IPS-18a (cell line): ENCODE measurements at regions not wholly inside any gene's neighbourhood (a gene's known extent, or its start where the extent isn't known, plus 50 kb on each side); places are given as distances from the start of the nearest gene placed in this dataset.

Source experiments
- H3K27ac ChIP-seq: one replicate; pipeline ENCODE4 v1.5.1; 2013; ENCODE audit warnings: low read length
- H3K27me3 ChIP-seq: one replicate; pipeline ENCODE4 v1.6.1; 2013; ENCODE audit warnings: mild to moderate bottlenecking, low read length; ENCODE audit not compliant: control insufficient read depth, insufficient read depth
- H3K36me3 ChIP-seq: one replicate; pipeline ENCODE4 v1.6.1; 2013; ENCODE audit warnings: low read depth, low read length; ENCODE audit not compliant: control insufficient read depth
- H3K4me1 ChIP-seq: one replicate; pipeline ENCODE4 v1.6.1; 2013; ENCODE audit warnings: low read depth, low read length; ENCODE audit not compliant: control insufficient read depth
- H3K4me3 ChIP-seq: one replicate; pipeline ENCODE4 v1.5.1; 2013; ENCODE audit warnings: low read length
- H3K9ac ChIP-seq: one replicate; pipeline ENCODE4 v1.6.1; 2013; ENCODE audit warnings: mild to moderate bottlenecking, low read length, moderate library complexity
- H3K9me3 ChIP-seq: one replicate; pipeline ENCODE4 v1.6.1; 2013; ENCODE audit warnings: low read depth, low read length; ENCODE audit not compliant: control insufficient read depth

DNA sequence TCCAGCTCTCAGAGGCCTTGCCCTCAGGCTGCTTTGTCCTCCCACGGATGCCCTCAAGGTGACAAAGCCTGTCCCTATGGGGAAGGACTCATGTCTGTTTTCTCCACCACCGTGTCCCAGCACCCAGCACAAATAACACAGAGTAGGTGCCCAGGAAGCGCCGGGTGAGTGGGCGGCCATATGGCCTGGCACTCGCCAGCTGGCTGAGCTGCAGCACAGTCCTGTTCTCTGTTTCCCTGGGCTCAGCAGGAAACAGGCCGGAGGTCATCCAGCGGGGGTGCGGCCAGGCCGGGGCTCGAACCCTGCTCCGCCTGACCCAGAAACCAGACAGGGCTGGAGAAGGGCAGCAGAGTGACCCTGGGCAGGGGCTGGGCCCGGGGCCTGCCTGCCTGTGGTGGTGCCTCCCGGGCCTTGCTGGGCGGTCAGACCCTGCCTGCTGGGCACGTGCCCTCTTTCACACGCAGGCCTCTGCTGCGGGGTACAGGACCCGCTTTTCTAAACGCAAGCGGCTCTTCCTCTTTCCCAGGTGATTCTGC lies 139.0 kb upstream of the CIBAR2 start:
- peaks cover 6% of the 10 kb centered on the region for H3K4me1 ChIP-seq
- H3K27me3 ChIP-seq = no peaks in the 10 kb centered on the region
- no peak overlapping the region for H3K4me3 ChIP-seq

DNA sequence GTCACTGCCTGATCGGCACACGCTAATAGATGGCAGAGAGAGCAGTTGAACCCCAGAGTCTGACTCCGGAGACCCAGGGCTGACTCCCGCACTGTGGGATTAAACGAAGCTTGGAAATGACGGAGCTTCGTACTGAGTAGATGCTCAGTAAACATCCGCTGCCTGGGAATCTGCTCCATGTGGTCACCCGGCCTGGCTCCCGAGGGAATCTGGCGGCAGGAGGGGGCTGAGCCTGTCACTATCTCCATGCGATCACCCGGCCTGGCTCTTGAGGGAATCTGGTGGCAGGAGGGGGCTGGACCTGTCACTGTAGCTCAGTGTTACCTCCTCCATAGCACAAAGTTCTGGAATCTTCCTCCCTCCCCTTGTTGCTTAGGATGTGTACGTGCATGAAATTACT lies 139.7 kb upstream of the CIBAR2 start:
- H3K4me3 ChIP-seq = no peak overlapping the region
- H3K27me3 ChIP-seq = no peaks in the 10 kb centered on the region
- peaks cover 6% of the 10 kb centered on the region for H3K4me1 ChIP-seq

More for the DNA sequence above, 139.0 kb upstream of the CIBAR2 start:
- no peaks in the 10 kb centered on the region for H3K36me3 ChIP-seq
- no peak overlapping the region for H3K9ac ChIP-seq
- H3K27ac ChIP-seq = no peak overlapping the region
- no peaks in the 10 kb centered on the region for H3K9me3 ChIP-seq

DNA sequence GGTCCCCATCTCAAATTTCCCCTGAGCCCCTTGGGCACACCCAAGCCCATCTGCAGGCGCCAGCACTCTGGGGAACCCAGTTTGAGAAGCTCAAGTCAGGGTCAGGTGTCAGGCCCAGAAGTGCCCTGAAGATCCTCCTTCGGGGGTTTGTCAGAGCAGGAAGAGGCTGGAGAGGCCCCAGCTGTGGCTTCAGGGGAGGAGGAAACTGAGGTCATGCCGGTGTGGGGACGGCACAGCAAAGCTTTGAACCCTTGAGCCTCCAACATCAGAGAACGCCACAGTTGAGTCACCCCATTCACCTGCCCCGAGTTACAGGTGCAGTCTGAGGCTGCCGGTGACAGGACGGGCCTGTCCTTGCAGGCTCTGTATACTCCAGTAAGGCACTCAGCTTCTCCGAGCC lies 140.2 kb upstream of the CIBAR2 start:
- Histone ChIP-seq H3K4me3 (no peak overlapping the region), H3K9ac (no peak overlapping the region), H3K27me3 (no peaks in the 10 kb centered on the region), H3K36me3 (no peaks in the 10 kb centered on the region), H3K27ac (no peak overlapping the region), H3K4me1 (peaks cover 6% of the 10 kb centered on the region), H3K9me3 (no peaks in the 10 kb centered on the region)

More for the DNA sequence above, 139.7 kb upstream of the CIBAR2 start:
- H3K9ac ChIP-seq = no peak overlapping the region
- H3K36me3 ChIP-seq = no peaks in the 10 kb centered on the region
- H3K9me3 ChIP-seq = no peaks in the 10 kb centered on the region
- H3K27ac ChIP-seq = no peak overlapping the region

DNA sequence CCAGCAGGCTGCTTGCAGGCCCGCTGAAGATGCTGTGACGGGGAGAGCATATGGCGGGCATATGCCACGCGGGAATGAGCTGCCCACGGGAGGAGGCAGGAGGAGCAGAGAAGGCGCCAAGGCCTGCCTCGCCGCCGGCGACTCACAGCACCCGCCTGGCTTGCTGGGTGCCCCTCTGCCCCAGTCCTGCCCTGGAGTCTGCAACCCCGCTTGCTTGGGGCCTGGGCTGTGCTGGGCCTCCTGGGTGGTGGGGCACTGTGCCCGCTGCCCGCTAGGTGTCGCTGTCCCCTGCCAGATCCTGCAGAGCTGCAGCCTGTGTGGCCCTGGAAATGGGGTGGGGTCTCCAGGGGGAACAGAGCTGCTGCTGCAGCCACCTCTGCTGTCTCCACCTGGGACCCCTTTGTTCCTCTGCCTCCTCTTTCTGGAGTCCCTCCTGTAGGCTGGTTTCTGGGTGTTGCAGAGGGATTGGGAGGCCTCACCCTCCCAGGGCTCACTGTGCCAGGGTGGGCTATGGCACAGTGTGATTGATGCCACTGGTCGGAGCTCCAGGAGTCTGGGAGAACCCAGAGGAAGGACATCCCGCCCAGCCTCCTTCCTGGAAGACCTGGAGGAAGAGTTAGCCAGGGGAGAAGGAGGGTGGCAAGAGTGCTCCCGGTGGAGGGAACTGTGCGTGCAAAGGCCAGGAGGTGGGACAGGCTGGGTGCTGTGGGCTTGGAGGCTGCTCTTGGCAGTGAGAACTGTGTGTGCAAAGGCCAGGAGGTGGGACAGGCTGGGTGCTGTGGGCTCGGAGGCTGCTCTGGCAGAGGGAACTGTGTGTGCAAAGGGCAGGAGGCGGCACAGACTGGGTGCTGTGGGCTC lies 141.0 kb upstream of the CIBAR2 start:
- Histone ChIP-seq H3K27ac (no peak overlapping the region), H3K9me3 (no peaks in the 10 kb centered on the region), H3K9ac (no peak overlapping the region), H3K4me3 (no peak overlapping the region), H3K36me3 (no peaks in the 10 kb centered on the region), H3K4me1 (peaks cover 6% of the 10 kb centered on the region), H3K27me3 (no peaks in the 10 kb centered on the region)

DNA sequence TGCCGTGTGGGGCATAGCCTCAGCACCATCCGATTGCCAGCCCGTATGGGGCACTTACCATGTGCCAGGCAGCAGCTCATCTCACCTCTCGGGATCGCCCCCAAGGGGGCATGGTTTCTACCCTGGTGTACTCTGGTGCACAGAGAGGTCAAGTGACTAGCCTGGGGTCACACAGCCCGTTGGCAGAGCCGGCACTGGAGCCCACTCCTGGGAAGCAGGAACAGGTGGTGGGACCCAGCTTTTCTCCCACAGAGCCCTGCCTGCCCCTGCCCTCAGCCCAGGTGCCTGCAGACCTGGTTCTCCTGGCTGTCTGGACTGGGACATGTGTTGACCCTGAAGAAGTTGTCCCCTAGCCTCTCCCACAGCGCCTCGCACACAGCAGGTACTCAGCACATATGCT lies 141.8 kb upstream of the CIBAR2 start:
- H3K4me1 ChIP-seq = peaks cover 6% of the 10 kb centered on the region
- no peak overlapping the region for H3K27ac ChIP-seq
- H3K4me3 ChIP-seq = no peak overlapping the region
- H3K36me3 ChIP-seq = no peaks in the 10 kb centered on the region
- H3K9ac ChIP-seq = no peak overlapping the region
- H3K9me3 ChIP-seq = no peaks in the 10 kb centered on the region
- H3K27me3 ChIP-seq = no peaks in the 10 kb centered on the region

DNA sequence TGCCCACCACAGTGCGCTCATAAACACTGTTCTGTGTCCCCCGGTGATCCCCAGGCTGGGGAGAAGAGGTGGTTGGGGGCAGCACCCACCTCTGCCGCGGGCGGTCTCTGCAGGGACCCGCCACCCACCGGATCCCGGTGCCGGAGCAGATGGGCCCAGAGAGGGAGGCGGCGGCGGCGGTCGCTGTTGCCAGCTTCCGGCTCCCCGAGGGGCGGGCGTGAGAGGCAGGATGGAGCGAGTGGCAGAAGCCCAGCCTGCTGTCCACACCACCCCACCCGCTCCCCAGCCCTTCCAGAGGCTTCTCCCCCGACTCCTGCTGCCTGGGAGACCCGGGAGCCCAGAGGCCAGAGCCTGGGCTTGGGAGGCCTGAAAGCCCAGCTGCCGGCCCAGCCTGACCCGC lies 142.6 kb upstream of the CIBAR2 start:
- Histone ChIP-seq H3K9ac (no peak overlapping the region), H3K9me3 (no peaks in the 10 kb centered on the region), H3K36me3 (no peaks in the 10 kb centered on the region), H3K27ac (no peak overlapping the region), H3K4me3 (no peak overlapping the region), H3K4me1 (peaks cover 3% of the 10 kb centered on the region), H3K27me3 (no peaks in the 10 kb centered on the region)

DNA sequence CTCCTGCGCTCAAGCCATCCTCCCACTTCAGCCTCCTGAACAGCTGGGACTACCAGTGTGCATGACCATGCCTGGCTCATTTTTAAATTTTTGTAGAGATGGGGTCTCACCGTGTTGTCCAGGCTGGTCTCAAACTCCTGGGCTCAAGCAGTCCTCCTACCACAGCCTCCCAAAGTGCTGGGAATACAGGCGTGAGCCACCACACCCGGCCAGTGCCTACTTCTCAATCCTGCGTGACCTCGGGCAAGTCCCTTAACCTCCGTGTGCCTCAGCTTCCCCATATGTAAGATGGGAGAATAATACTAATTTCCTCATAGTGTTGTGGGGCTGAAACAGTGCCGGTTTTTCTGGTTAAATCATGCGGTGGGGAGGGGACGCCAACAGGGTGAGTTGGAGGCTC lies 143.5 kb upstream of the CIBAR2 start:
- H3K27me3 ChIP-seq = no peaks in the 10 kb centered on the region
- H3K4me1 ChIP-seq = no peaks in the 10 kb centered on the region

DNA sequence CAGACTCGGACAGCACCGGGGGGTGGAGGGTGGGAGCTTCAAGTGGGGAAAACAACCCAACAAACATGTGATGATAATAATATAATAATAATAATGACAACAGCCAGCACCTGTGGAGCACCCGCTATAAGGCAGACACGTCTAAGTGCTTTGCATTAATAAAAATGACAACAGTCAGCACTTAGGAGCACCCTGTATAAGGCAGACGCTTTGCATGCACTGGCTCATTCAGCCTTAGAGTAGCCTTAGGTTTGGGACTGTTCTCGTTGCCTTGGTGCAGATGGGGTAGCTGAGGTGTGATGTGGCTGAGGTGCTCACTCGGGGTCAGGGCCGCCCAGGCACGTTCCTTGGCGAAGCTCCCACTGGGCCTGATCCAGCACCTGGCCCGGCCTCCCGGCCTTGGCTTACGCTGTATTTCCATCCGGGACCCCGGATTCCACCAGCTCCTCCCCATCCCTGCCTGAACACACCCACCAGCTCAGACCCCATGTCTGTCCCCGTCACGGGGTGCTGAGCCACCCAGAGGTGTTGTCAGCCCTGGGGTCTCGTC lies 144.0 kb upstream of the CIBAR2 start:
- Histone ChIP-seq H3K9ac (no peak overlapping the region), H3K4me3 (no peak overlapping the region), H3K27me3 (no peaks in the 10 kb centered on the region), H3K36me3 (no peaks in the 10 kb centered on the region), H3K9me3 (no peaks in the 10 kb centered on the region), H3K4me1 (no peaks in the 10 kb centered on the region), H3K27ac (no peak overlapping the region)

More for the DNA sequence above, 143.5 kb upstream of the CIBAR2 start:
- Histone ChIP-seq H3K9ac (no peak overlapping the region), H3K36me3 (no peaks in the 10 kb centered on the region), H3K27ac (no peak overlapping the region), H3K4me3 (no peak overlapping the region), H3K9me3 (no peaks in the 10 kb centered on the region)

DNA sequence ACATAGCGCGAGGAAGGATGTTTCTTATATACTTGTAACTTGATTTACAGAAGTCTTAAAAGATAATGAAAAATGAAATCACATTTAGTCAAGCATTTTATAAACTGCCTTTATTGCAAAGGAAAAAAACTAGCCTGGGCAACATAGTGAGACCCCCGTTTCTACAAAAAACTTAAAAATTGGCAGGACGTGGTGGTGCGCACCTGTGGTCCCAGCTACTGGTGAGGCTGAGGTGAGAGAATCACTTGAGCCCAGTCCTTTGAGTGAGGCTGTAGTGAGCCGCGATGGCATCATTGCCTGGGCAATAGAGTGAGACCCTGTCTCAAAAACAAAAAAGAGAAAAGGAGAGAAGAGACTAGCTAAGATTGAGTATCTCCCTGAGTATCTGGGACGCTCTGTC lies 145.2 kb upstream of the CIBAR2 start:
- H3K4me1 ChIP-seq = no peaks in the 10 kb centered on the region
- H3K36me3 ChIP-seq = no peaks in the 10 kb centered on the region
- H3K4me3 ChIP-seq = no peak overlapping the region
- H3K27me3 ChIP-seq = no peaks in the 10 kb centered on the region
- no peaks in the 10 kb centered on the region for H3K9me3 ChIP-seq
- H3K9ac ChIP-seq = no peak overlapping the region
- no peak overlapping the region for H3K27ac ChIP-seq

DNA sequence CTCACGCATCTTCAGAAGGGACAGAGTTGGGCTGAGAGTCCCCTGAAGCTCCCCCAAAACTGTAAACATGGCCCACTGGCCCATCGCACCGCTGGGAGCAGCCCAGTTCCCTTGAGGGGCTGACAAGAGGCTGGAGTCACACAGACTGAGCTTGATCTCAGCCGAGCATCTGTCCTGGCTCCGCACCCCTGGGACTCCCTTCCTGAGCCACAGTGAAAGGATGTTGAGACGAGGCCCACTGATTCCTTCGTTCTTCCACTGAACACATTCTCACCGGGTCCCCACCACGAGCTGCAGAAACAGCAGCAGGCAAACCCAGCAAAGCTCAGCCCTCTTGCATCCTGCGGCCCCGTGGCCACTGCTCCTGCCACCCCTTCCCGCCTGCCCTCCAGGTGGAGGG lies 145.9 kb upstream of the CIBAR2 start:
- no peaks in the 10 kb centered on the region for H3K9me3 ChIP-seq
- H3K4me1 ChIP-seq = no peaks in the 10 kb centered on the region
- no peak overlapping the region for H3K9ac ChIP-seq
- H3K27ac ChIP-seq = no peak overlapping the region
- H3K36me3 ChIP-seq = no peaks in the 10 kb centered on the region
- H3K4me3 ChIP-seq = no peak overlapping the region
- H3K27me3 ChIP-seq = no peaks in the 10 kb centered on the region

DNA sequence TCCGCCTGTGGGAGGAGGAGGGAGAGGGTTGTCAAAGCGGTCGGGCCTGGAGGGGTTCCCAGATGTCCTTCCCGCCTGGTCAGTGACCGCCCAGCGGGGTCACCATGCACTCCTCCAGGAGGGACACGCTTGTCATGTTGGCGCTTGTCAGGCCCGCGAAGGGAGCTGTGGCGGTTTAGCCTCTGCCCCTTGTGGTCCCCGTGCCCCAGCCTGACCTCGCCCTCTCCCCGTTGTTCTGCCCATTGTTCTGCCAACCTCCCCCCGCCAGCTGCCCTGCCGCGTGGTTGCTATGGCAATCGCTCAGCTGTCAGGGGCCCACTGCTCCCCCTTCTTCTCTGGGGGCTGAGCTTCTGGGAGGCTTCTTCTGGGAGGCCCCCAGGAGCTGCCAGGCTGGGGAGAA lies 146.4 kb upstream of the CIBAR2 start:
- no peak overlapping the region for H3K27ac ChIP-seq
- H3K36me3 ChIP-seq = no peaks in the 10 kb centered on the region
- no peaks in the 10 kb centered on the region for H3K27me3 ChIP-seq
- H3K9ac ChIP-seq = no peak overlapping the region
- no peak overlapping the region for H3K4me3 ChIP-seq
- H3K4me1 ChIP-seq = no peaks in the 10 kb centered on the region
- no peaks in the 10 kb centered on the region for H3K9me3 ChIP-seq
